Heart left ventricle (tissue), 13 donors: ENCODE measurements at regions not wholly inside any gene's neighbourhood (a gene's known extent, or its start where the extent isn't known, plus 50 kb on each side); places are given as distances from the start of the nearest gene placed in this dataset.

ENCODE experiments used
- CTCF ChIP-seq, 12 donors: fragments of 200-600 bp; sonication (generic) in 4 of 12; IDR thresholded peaks; one replicate each; pipeline versions ENCODE4 v1.5.0 to v1.8.0; 2018 to 2022; ENCODE audit warnings: antibody characterized with exemption in 12 of 12, mild to moderate bottlenecking in 5 of 12
- POLR2A ChIP-seq, 2 donors: fragments of 450-650 bp; IDR thresholded peaks; one replicate each; pipeline ENCODE4 v1.6.1; 2017; ENCODE audit warnings: antibody characterized with exemption in 2 of 2, mild to moderate bottlenecking in 2 of 2, moderate library complexity in 2 of 2
- donor health status: ischemic (EF 13 %, LVEDD 7.1; RV severe dilation, severe dysfunction).
- donor health status: DM: no; HTN: yes; CAD: no.
- donor health status: DM: no; HTN: no; CAD: no.
- donor health status: ischemic (EF 25% LVEDD 6.9; RV normal size, moderate dysfunction).
- donor health status: ischemic (EF 25% LVEDD 5.7; RV mildly dilated, moderate dysfunction).
- donor health status: ischemic (EF 35%, LVEDD 5.7; RV mildly dilated, moderate dysfunction).
- donor health status: nonischemic (EF 11% LVEDD 7.7; RV severe dilation, severe dysfunction).
- donor health status: DM: yes; HTN: yes; CAD: no.
- donor health status: PGD.
- donor health status: ischemic (EF 29% LVEDD 5.4; RV normal size, mild dysfunction).
- donor health status: nonischemic (EF 23%, LVEDD 6.1; RV moderate dilation, normal function).

GRCh38 chr3:43965656-43966055 is 274.9 kb downstream of the ABHD5 start:
- no peak for TF ChIP-seq CTCF (IDR thresholded peaks at IDR 0.05)
- no peak for TF ChIP-seq POLR2A (IDR thresholded peaks at IDR 0.05)
